SK-N-SH treated with all-trans-retinoic acid at 6 μM for 48 hours (cell line): ENCODE measurements at regions not wholly inside any gene's neighbourhood (a gene's known extent, or its start where the extent isn't known, plus 50 kb on each side); places are given as distances from the start of the nearest gene placed in this dataset.

Source experiments
- ATAC-seq: fragments of 200-7000 bp; cut with Tn5 transposase; 3 replicates; pipeline ENCODE4 v1.9.1; 2020; ENCODE audit warnings: mild to moderate bottlenecking, moderate library complexity
- ARNTL ChIP-seq: fragments of 450-650 bp; formaldehyde crosslinking; IDR thresholded peaks from 2 replicates; pipeline ENCODE4 v1.5.0; 2020; ENCODE audit warnings: low read depth, mild to moderate bottlenecking, moderate library complexity, borderline replicate concordance
- CSDC2 ChIP-seq: fragments of 250-450 bp; sonication (Bioruptor Pico); IDR thresholded peaks from 2 replicates; pipeline ENCODE4 v1.5.0; 2020; ENCODE audit warnings: mild to moderate bottlenecking, moderate library complexity
- GLIS3 ChIP-seq: fragments of 250-450 bp; sonication (Bioruptor Pico); IDR thresholded peaks from 2 replicates; pipeline ENCODE4 v1.5.0; 2020; ENCODE audit warnings: mild to moderate bottlenecking, moderate library complexity
- OSR1 ChIP-seq: fragments of 250-450 bp; sonication (Bioruptor Pico); IDR thresholded peaks from 2 replicates; pipeline ENCODE4 v1.8.0; 2022; ENCODE audit warnings: moderate library complexity, mild to moderate bottlenecking, inconsistent platforms
- PPARA ChIP-seq: fragments of 250-450 bp; sonication (Bioruptor Pico); IDR thresholded peaks from 2 replicates; pipeline ENCODE4 v1.5.0; 2020; ENCODE audit warnings: mild to moderate bottlenecking, borderline replicate concordance
- SNAI2 ChIP-seq: fragments of 250-450 bp; sonication (Bioruptor Pico); IDR thresholded peaks from 2 replicates; pipeline ENCODE4 v1.5.0; 2020; ENCODE audit warnings: mild to moderate bottlenecking, moderate library complexity
- TCF4 ChIP-seq: fragments of 250-450 bp; sonication (Bioruptor Pico); IDR thresholded peaks from 2 replicates; pipeline ENCODE4 v1.8.0; 2021; ENCODE audit warnings: mild to moderate bottlenecking, moderate library complexity, borderline replicate concordance
- TOX ChIP-seq: fragments of 250-450 bp; sonication (Bioruptor Pico); IDR thresholded peaks from 2 replicates; pipeline ENCODE4 v1.8.0; 2021; ENCODE audit warnings: mild to moderate bottlenecking, moderate library complexity, borderline replicate concordance
- ZC3H10 ChIP-seq: fragments of 250-450 bp; sonication (Bioruptor Pico); IDR thresholded peaks from 2 replicates; pipeline ENCODE4 v1.5.1; 2021; ENCODE audit warnings: mild to moderate bottlenecking, moderate library complexity
- ZFP3 ChIP-seq: fragments of 250-450 bp; sonication (Bioruptor Pico); IDR thresholded peaks from 2 replicates; pipeline ENCODE4 v1.5.0; 2020; ENCODE audit warnings: mild to moderate bottlenecking, moderate library complexity
- ZFP30 ChIP-seq: fragments of 450-650 bp; formaldehyde crosslinking; IDR thresholded peaks from 2 replicates; pipeline ENCODE4 v1.5.0; 2022; ENCODE audit warnings: mild to moderate bottlenecking, moderate library complexity
- ZNF565 ChIP-seq: fragments of 450-650 bp; formaldehyde crosslinking; conservative IDR thresholded peaks from 2 replicates; pipeline ENCODE4 v1.5.0; 2020; ENCODE audit warnings: low read depth, mild to moderate bottlenecking, moderate library complexity
- ZNF70 ChIP-seq: fragments of 450-650 bp; formaldehyde crosslinking; IDR thresholded peaks from 2 replicates; pipeline ENCODE4 v1.5.0; 2020; ENCODE audit warnings: mild to moderate bottlenecking, moderate library complexity
- ZNF8 ChIP-seq: fragments of 450-650 bp; formaldehyde crosslinking; IDR thresholded peaks from 2 replicates; pipeline ENCODE4 v1.5.0; 2020; ENCODE audit warnings: mild to moderate bottlenecking, moderate library complexity
- TF ChIP-seq, protein P1 (sequence below): fragments of 250-450 bp; sonication (Bioruptor Pico); IDR thresholded peaks from 2 replicates; pipeline ENCODE4 v1.8.0; 2021; ENCODE audit warnings: low read depth, mild to moderate bottlenecking, moderate library complexity, borderline replicate concordance
- TF ChIP-seq, protein P2 (sequence below): fragments of 250-450 bp; sonication (Bioruptor Pico); IDR thresholded peaks from 2 replicates; pipeline ENCODE4 v1.5.0; 2020; ENCODE audit warnings: mild to moderate bottlenecking, moderate library complexity
- TF ChIP-seq, protein P3 (sequence below): fragments of 250-450 bp; sonication (Bioruptor Pico); IDR thresholded peaks from 2 replicates; pipeline ENCODE4 v1.5.1; 2021; ENCODE audit warnings: mild to moderate bottlenecking, moderate library complexity
- TF ChIP-seq, protein P4 (sequence below): fragments of 250-450 bp; sonication (Bioruptor Pico); IDR thresholded peaks from 2 replicates; pipeline ENCODE4 v1.5.1; 2020; ENCODE audit warnings: low read depth, mild to moderate bottlenecking, moderate library complexity

DNA sequence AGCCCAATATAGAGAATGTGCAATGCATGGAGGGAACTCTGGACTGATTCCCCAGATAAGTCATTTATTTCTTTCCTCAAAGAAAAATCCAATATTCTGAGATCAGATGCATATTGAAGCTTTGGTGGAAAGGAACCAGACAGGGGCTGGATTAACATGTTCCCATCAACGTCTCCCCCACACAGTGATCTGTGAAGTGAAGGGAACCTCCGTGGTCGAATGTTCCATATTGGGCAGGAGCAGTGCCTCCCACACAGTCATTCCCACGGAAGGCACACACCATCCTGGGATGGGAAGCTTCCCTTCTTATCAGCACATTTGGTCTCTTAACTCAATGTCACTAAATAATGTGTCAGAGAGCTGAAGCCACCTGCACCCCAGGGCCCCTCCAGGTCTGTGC lies 247.1 kb downstream of the BCL11B start:
- ATAC-seq: no peak
- no peak for TF ChIP-seq ZC3H10 (CRISPR knock-in tag)
- no peak for TF ChIP-seq ARNTL (CRISPR knock-in tag)
- no peak for TF ChIP-seq SNAI2 (CRISPR knock-in tag)
- TF ChIP-seq, protein P1, sequence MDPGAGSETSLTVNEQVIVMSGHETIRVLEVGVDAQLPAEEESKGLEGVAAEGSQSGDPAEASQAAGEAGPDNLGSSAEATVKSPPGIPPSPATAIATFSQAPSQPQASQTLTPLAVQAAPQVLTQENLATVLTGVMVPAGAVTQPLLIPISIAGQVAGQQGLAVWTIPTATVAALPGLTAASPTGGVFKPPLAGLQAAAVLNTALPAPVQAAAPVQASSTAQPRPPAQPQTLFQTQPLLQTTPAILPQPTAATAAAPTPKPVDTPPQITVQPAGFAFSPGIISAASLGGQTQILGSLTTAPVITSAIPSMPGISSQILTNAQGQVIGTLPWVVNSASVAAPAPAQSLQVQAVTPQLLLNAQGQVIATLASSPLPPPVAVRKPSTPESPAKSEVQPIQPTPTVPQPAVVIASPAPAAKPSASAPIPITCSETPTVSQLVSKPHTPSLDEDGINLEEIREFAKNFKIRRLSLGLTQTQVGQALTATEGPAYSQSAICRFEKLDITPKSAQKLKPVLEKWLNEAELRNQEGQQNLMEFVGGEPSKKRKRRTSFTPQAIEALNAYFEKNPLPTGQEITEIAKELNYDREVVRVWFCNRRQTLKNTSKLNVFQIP (CRISPR knock-in tag): no peak
- TF ChIP-seq TOX (CRISPR knock-in tag): no peak
- no peak for TF ChIP-seq PPARA
- no peak for TF ChIP-seq GLIS3 (CRISPR knock-in tag)
- TF ChIP-seq, protein P2, sequence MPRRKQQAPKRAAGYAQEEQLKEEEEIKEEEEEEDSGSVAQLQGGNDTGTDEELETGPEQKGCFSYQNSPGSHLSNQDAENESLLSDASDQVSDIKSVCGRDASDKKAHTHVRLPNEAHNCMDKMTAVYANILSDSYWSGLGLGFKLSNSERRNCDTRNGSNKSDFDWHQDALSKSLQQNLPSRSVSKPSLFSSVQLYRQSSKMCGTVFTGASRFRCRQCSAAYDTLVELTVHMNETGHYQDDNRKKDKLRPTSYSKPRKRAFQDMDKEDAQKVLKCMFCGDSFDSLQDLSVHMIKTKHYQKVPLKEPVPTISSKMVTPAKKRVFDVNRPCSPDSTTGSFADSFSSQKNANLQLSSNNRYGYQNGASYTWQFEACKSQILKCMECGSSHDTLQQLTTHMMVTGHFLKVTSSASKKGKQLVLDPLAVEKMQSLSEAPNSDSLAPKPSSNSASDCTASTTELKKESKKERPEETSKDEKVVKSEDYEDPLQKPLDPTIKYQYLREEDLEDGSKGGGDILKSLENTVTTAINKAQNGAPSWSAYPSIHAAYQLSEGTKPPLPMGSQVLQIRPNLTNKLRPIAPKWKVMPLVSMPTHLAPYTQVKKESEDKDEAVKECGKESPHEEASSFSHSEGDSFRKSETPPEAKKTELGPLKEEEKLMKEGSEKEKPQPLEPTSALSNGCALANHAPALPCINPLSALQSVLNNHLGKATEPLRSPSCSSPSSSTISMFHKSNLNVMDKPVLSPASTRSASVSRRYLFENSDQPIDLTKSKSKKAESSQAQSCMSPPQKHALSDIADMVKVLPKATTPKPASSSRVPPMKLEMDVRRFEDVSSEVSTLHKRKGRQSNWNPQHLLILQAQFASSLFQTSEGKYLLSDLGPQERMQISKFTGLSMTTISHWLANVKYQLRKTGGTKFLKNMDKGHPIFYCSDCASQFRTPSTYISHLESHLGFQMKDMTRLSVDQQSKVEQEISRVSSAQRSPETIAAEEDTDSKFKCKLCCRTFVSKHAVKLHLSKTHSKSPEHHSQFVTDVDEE: no peak
- no peak for TF ChIP-seq ZNF8
- TF ChIP-seq, protein P3, sequence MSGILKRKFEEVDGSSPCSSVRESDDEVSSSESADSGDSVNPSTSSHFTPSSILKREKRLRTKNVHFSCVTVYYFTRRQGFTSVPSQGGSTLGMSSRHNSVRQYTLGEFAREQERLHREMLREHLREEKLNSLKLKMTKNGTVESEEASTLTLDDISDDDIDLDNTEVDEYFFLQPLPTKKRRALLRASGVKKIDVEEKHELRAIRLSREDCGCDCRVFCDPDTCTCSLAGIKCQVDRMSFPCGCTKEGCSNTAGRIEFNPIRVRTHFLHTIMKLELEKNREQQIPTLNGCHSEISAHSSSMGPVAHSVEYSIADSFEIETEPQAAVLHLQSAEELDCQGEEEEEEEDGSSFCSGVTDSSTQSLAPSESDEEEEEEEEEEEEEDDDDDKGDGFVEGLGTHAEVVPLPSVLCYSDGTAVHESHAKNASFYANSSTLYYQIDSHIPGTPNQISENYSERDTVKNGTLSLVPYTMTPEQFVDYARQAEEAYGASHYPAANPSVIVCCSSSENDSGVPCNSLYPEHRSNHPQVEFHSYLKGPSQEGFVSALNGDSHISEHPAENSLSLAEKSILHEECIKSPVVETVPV (CRISPR knock-in tag): no peak
- no peak for TF ChIP-seq CSDC2 (CRISPR knock-in tag)

DNA sequence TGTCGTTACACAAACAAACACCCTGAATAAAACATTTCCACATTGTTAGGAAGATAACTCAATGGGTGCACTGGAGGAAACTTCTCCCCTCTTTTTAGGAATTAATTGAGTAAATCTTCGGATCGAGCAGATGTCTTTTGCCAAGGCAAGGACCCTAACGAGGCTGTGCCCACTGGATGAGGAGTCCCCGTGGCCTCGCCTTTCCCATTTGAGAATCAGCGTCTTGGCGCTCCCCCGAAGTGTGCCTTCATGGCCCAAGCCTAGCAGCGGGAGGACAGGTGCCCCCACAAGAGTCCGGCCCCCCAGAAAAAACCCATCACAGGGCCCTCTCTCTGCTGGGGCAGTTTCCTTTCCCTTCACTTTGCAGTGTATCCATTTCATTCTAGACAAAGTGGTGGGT lies 246.6 kb downstream of the BCL11B start:
- ATAC-seq: no peak
- TF ChIP-seq ZNF565 (CRISPR knock-in tag) (no peak), ZC3H10 (CRISPR knock-in tag) (no peak), TOX (CRISPR knock-in tag) (no peak), ZFP3 (CRISPR knock-in tag) (no peak), ARNTL (CRISPR knock-in tag) (no peak), ZFP30 (CRISPR knock-in tag) (no peak), OSR1 (CRISPR knock-in tag) (no peak), SNAI2 (CRISPR knock-in tag) (no peak), GLIS3 (CRISPR knock-in tag) (no peak)
- TF ChIP-seq, protein P4, sequence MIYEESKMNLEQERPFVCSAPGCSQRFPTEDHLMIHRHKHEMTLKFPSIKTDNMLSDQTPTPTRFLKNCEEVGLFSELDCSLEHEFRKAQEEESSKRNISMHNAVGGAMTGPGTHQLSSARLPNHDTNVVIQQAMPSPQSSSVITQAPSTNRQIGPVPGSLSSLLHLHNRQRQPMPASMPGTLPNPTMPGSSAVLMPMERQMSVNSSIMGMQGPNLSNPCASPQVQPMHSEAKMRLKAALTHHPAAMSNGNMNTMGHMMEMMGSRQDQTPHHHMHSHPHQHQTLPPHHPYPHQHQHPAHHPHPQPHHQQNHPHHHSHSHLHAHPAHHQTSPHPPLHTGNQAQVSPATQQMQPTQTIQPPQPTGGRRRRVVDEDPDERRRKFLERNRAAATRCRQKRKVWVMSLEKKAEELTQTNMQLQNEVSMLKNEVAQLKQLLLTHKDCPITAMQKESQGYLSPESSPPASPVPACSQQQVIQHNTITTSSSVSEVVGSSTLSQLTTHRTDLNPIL (CRISPR knock-in tag): no peak
- TF ChIP-seq, protein P1 (CRISPR knock-in tag): no peak

DNA sequence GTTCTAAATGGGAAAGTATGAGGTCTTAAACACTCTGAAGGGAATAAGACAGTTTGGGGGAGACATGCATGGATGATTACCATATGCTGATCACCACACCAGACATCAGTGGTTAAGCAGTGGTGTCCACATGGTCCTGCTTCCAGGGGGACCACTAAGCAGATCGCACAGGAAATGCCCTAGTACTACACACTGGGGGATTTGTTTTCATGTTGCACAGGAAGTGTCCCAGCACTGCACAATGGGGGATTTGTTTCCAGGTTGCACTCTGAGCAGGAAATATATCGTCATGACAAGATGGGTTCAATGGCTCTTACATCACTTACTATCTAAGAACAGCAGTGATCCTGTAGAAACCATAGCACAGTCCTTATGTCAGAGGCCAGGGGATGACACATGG lies 245.5 kb downstream of the BCL11B start:
- no peak for TF ChIP-seq GLIS3 (CRISPR knock-in tag)
- no peak for TF ChIP-seq ZNF70 (CRISPR knock-in tag)
- TF ChIP-seq, protein P2: no peak
- no peak for TF ChIP-seq TCF4 (CRISPR knock-in tag)
- no peak for TF ChIP-seq CSDC2 (CRISPR knock-in tag)
- no peak for ATAC-seq
